ENCODE measurements at regions not wholly inside any gene's neighbourhood (a gene's known extent, or its start where the extent isn't known, plus 50 kb on each side); places are given as distances from the start of the nearest gene placed in this dataset.

- H3K27me3 ChIP-seq (ENCODE audit: control insufficient read depth, insufficient read depth, low read length), result no peaks in the 10 kb centered on the region
- peaks cover 5% of the 10 kb centered on the region for H3K9me3 ChIP-seq (replicated peaks; ENCODE audit: low read length)
- H3K4me3 ChIP-seq (ENCODE audit: low read length), result no peak overlapping the region
- no peaks in the 10 kb centered on the region for H3K4me1 ChIP-seq (ENCODE audit: control insufficient read depth, insufficient read depth, low read length)
- H3K9ac ChIP-seq (ENCODE audit: low read depth, low read length), result no peak overlapping the region
- H3K36me3 ChIP-seq (ENCODE audit: insufficient read depth, low read length), result no peaks in the 10 kb centered on the region
- H3K4me2 ChIP-seq (ENCODE audit: low read length), result no peak overlapping the region
Observed at GRCh38 chr11:98549571-98549970, 471.2 kb upstream of the CNTN5 start.

- no peak overlapping the region for H3K4me2 ChIP-seq (ENCODE audit: low read length)
- no peak overlapping the region for H3K4me3 ChIP-seq (ENCODE audit: low read length)
- H3K36me3 ChIP-seq (ENCODE audit: insufficient read depth, low read length), result no peaks in the 10 kb centered on the region
- H3K9ac ChIP-seq (ENCODE audit: low read depth, low read length), result no peak overlapping the region
- no peaks in the 10 kb centered on the region for H3K27me3 ChIP-seq (ENCODE audit: control insufficient read depth, insufficient read depth, low read length)
- no peaks in the 10 kb centered on the region for H3K4me1 ChIP-seq (ENCODE audit: control insufficient read depth, insufficient read depth, low read length)
- H3K9me3 ChIP-seq (replicated peaks; ENCODE audit: low read length), result peaks cover 4% of the 10 kb centered on the region
Observed at GRCh38 chr11:98559961-98560360, 460.8 kb upstream of the CNTN5 start.

GRCh38 chr11:98561252-98561651, 459.5 kb upstream of the CNTN5 start:
- H3K27me3 ChIP-seq (ENCODE audit: control insufficient read depth, insufficient read depth, low read length), result no peaks in the 10 kb centered on the region
- H3K36me3 ChIP-seq (ENCODE audit: insufficient read depth, low read length), result no peaks in the 10 kb centered on the region
- no peak overlapping the region for H3K4me2 ChIP-seq (ENCODE audit: low read length)
- no peak overlapping the region for H3K4me3 ChIP-seq (ENCODE audit: low read length)
- peaks cover 4% of the 10 kb centered on the region for H3K9me3 ChIP-seq (replicated peaks; ENCODE audit: low read length)
- H3K9ac ChIP-seq (ENCODE audit: low read depth, low read length), result no peak overlapping the region
- H3K4me1 ChIP-seq (ENCODE audit: control insufficient read depth, insufficient read depth, low read length), result no peaks in the 10 kb centered on the region

DNA sequence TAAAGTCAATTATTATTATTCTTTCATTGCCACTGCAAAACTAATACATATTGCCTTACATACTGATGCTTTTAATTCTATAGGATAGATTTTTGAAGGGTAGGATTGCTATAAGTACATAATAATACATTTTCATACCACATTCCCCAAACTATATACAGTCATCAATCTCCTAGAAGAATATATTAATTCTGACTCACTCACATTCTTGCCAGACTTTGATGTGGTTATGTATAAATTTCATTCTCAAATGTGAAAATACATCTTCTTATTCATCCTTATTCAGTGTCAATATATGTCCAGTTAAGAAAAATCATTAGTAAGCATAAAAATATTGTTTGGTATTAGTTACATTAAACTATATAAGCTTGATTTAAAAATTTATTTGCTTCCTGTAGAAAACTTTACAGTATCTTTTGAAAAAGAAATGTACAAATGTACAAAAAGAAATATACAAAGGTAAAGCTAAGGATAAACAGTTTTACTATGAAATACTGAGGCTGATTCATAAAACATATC, 458.8 kb upstream of the CNTN5 start:
- Histone ChIP-seq H3K4me3 (ENCODE audit: low read length) (no peak overlapping the region), H3K27me3 (ENCODE audit: control insufficient read depth, insufficient read depth, low read length) (no peaks in the 10 kb centered on the region), H3K4me2 (ENCODE audit: low read length) (no peak overlapping the region), H3K9me3 (replicated peaks; ENCODE audit: low read length) (peaks cover 9% of the 10 kb centered on the region), H3K4me1 (ENCODE audit: control insufficient read depth, insufficient read depth, low read length) (no peaks in the 10 kb centered on the region), H3K9ac (ENCODE audit: low read depth, low read length) (no peak overlapping the region), H3K36me3 (ENCODE audit: insufficient read depth, low read length) (no peaks in the 10 kb centered on the region)

DNA sequence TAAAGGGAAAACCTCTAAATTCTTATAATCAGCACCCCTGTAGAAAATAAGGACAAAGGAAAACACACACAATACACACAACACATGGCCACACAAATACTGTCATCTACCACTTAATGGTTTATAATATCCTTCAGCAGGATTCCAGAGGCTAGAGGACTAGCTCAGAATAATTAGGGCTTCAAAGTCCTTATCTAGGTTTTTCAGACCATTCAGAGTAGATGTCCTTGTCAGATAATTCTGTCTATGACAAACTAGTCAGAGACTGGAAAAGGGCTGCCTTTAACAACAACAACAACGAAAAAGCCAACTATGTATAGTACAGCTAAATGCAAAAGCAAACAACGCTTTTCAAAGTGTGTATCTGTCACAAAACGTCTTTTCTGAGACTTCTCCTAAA, 456.5 kb upstream of the CNTN5 start:
- Histone ChIP-seq H3K27me3 (ENCODE audit: control insufficient read depth, insufficient read depth, low read length) (no peaks in the 10 kb centered on the region), H3K9ac (ENCODE audit: low read depth, low read length) (no peak overlapping the region), H3K4me2 (ENCODE audit: low read length) (no peak overlapping the region), H3K4me3 (ENCODE audit: low read length) (no peak overlapping the region), H3K36me3 (ENCODE audit: insufficient read depth, low read length) (no peaks in the 10 kb centered on the region), H3K4me1 (ENCODE audit: control insufficient read depth, insufficient read depth, low read length) (no peaks in the 10 kb centered on the region), H3K9me3 (replicated peaks; ENCODE audit: low read length) (peaks cover 9% of the 10 kb centered on the region)

- Histone ChIP-seq H3K4me1 (ENCODE audit: control insufficient read depth, insufficient read depth, low read length) (no peaks in the 10 kb centered on the region), H3K4me3 (ENCODE audit: low read length) (no peak overlapping the region), H3K4me2 (ENCODE audit: low read length) (no peak overlapping the region), H3K27me3 (ENCODE audit: control insufficient read depth, insufficient read depth, low read length) (no peaks in the 10 kb centered on the region), H3K9ac (ENCODE audit: low read depth, low read length) (no peak overlapping the region), H3K9me3 (replicated peaks; ENCODE audit: low read length) (peaks cover 9% of the 10 kb centered on the region), H3K36me3 (ENCODE audit: insufficient read depth, low read length) (no peaks in the 10 kb centered on the region)
Observed at GRCh38 chr11:98564881-98565280, 455.9 kb upstream of the CNTN5 start.

GRCh38 chr11:98565311-98565710, 455.4 kb upstream of the CNTN5 start:
- H3K4me3 ChIP-seq (ENCODE audit: low read length), result no peak overlapping the region
- no peak overlapping the region for H3K9ac ChIP-seq (ENCODE audit: low read depth, low read length)
- peaks cover 9% of the 10 kb centered on the region for H3K9me3 ChIP-seq (replicated peaks; ENCODE audit: low read length)
- H3K4me1 ChIP-seq (ENCODE audit: control insufficient read depth, insufficient read depth, low read length), result no peaks in the 10 kb centered on the region
- no peaks in the 10 kb centered on the region for H3K36me3 ChIP-seq (ENCODE audit: insufficient read depth, low read length)
- H3K27me3 ChIP-seq (ENCODE audit: control insufficient read depth, insufficient read depth, low read length), result no peaks in the 10 kb centered on the region
- no peak overlapping the region for H3K4me2 ChIP-seq (ENCODE audit: low read length)

DNA sequence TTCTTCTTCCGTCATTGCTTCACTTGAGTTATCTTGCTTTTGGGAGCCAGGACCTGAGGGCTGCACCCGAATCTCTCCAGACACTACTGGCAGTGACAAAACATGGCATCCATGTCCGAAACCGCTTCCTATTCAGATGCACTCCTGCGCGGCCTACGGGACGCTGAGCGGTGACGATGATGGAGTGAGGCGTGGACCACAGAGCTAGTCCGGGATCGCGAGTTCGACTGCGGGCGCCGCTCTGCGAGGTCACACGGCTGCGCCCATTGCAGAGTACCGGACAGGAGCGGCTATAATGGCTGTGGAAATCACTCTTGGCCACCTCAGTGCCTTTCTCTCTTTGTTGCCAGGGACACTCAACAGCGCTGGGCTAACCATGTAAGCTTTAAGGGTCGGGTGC, 453.8 kb upstream of the CNTN5 start:
- H3K4me2 ChIP-seq (ENCODE audit: low read length), result no peak overlapping the region

GRCh38 chr11:98568013-98568412, 452.7 kb upstream of the CNTN5 start:
- H3K4me2 ChIP-seq (ENCODE audit: low read length), result no peak overlapping the region
- no peak overlapping the region for H3K9ac ChIP-seq (ENCODE audit: low read depth, low read length)
- H3K9me3 ChIP-seq (replicated peaks; ENCODE audit: low read length), result peaks cover 5% of the 10 kb centered on the region
- H3K4me1 ChIP-seq (ENCODE audit: control insufficient read depth, insufficient read depth, low read length), result no peaks in the 10 kb centered on the region
- no peaks in the 10 kb centered on the region for H3K27me3 ChIP-seq (ENCODE audit: control insufficient read depth, insufficient read depth, low read length)
- no peak overlapping the region for H3K4me3 ChIP-seq (ENCODE audit: low read length)
- H3K36me3 ChIP-seq (ENCODE audit: insufficient read depth, low read length), result no peaks in the 10 kb centered on the region

More for the DNA sequence above, 453.8 kb upstream of the CNTN5 start:
- H3K4me1 ChIP-seq (ENCODE audit: control insufficient read depth, insufficient read depth, low read length), result no peaks in the 10 kb centered on the region
- H3K9me3 ChIP-seq (replicated peaks; ENCODE audit: low read length), result peaks cover 9% of the 10 kb centered on the region
- H3K4me3 ChIP-seq (ENCODE audit: low read length), result no peak overlapping the region
- no peaks in the 10 kb centered on the region for H3K36me3 ChIP-seq (ENCODE audit: insufficient read depth, low read length)
- H3K27me3 ChIP-seq (ENCODE audit: control insufficient read depth, insufficient read depth, low read length), result no peaks in the 10 kb centered on the region
- H3K9ac ChIP-seq (ENCODE audit: low read depth, low read length), result no peak overlapping the region

DNA sequence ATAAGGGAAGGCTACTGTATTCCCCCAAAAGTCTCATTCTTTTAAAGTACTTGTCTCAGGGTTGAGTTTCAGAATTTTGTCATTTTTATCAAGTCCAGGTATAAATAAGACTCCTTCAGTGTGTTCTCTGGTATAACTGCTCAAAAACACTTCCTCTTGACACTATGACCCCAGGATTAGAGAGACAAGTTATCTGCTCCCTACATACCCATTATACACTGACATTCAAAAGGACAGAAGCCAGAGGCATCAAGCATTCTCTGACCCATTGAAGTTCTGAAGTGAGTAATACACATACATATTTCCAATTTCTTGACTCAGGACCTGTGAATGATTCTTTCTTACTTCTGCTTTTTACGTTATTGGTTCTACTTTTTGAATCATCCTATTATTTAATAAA, 447.8 kb upstream of the CNTN5 start:
- Histone ChIP-seq H3K4me3 (ENCODE audit: low read length) (no peak overlapping the region), H3K4me2 (ENCODE audit: low read length) (no peak overlapping the region), H3K9ac (ENCODE audit: low read depth, low read length) (no peak overlapping the region), H3K4me1 (ENCODE audit: control insufficient read depth, insufficient read depth, low read length) (no peaks in the 10 kb centered on the region), H3K36me3 (ENCODE audit: insufficient read depth, low read length) (no peaks in the 10 kb centered on the region), H3K9me3 (replicated peaks; ENCODE audit: low read length) (peaks cover 3% of the 10 kb centered on the region), H3K27me3 (ENCODE audit: control insufficient read depth, insufficient read depth, low read length) (no peaks in the 10 kb centered on the region)

GRCh38 chr11:98587884-98588283, 432.9 kb upstream of the CNTN5 start:
- Histone ChIP-seq H3K4me1 (ENCODE audit: control insufficient read depth, insufficient read depth, low read length) (no peaks in the 10 kb centered on the region), H3K9ac (ENCODE audit: low read depth, low read length) (no peak overlapping the region), H3K36me3 (ENCODE audit: insufficient read depth, low read length) (no peaks in the 10 kb centered on the region), H3K27me3 (ENCODE audit: control insufficient read depth, insufficient read depth, low read length) (no peaks in the 10 kb centered on the region), H3K4me3 (ENCODE audit: low read length) (no peak overlapping the region), H3K9me3 (replicated peaks; ENCODE audit: low read length) (no peaks in the 10 kb centered on the region), H3K4me2 (ENCODE audit: low read length) (no peak overlapping the region)

DNA sequence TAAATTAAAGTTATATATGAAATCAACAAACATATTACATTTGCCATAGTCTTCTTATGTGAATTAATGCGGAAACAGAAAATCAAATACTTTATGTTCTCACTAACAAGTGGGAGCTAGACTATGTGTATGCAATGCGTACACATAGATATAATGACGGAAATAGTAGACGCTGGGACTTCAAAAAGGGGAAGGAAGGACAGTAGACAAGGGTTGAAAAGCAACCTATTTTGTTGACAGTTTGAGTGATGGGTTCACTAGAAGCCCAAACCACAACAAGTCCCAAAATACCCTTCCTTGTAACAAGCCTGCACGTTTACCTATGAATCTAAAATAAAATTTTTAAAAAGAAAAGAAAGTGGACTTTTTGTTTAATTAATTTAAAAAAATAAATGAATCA, 430.8 kb upstream of the CNTN5 start:
- no peak overlapping the region for H3K4me2 ChIP-seq (ENCODE audit: low read length)
- no peaks in the 10 kb centered on the region for H3K36me3 ChIP-seq (ENCODE audit: insufficient read depth, low read length)
- H3K9me3 ChIP-seq (replicated peaks; ENCODE audit: low read length), result peaks cover 2% of the 10 kb centered on the region
- no peaks in the 10 kb centered on the region for H3K27me3 ChIP-seq (ENCODE audit: control insufficient read depth, insufficient read depth, low read length)
- no peak overlapping the region for H3K9ac ChIP-seq (ENCODE audit: low read depth, low read length)
- H3K4me3 ChIP-seq (ENCODE audit: low read length), result no peak overlapping the region
- no peaks in the 10 kb centered on the region for H3K4me1 ChIP-seq (ENCODE audit: control insufficient read depth, insufficient read depth, low read length)

All from skeletal muscle satellite cell (primary cell).